ENCODE measurements at regions not wholly inside any gene's neighbourhood (a gene's known extent, or its start where the extent isn't known, plus 50 kb on each side); places are given as distances from the start of the nearest gene placed in this dataset.
"Not testable (repeated sequence)": the region's sequence is repeated elsewhere in the genome, so short reads cannot be mapped to it uniquely, and the experiment has no call there.

- Histone ChIP-seq H3K27ac (no peak overlapping the region), H3K9me3 (replicated peaks in 1 of 3) (no peaks in the 10 kb centered on the region), H3K4me1 (replicated peaks in 1 of 2) (no peaks in the 10 kb centered on the region), H3K4me3 (no peak overlapping the region), H3K27me3 (no peaks in the 10 kb centered on the region), H3K36me3 (replicated peaks in 1 of 2) (no peaks in the 10 kb centered on the region)
- TF ChIP-seq POLR2A (IDR thresholded peaks at IDR 0.05) (no peak), CTCF (IDR thresholded peaks at IDR 0.05) (no peak)
- DNase-seq = no peak
- intact Hi-C loops (cut with DNase I) = no loop called here
- WGBS, 4 donors = 77 to 83% (median 79%) methylated on average over 12 of the region's 12 CpGs
Observed at GRCh38 chr2:47697000-47697601, 85.8 kb upstream of the MSH6 start.

GRCh38 chr2:47696478-47696831 is 86.5 kb upstream of the MSH6 start:
- Histone ChIP-seq H3K9me3 (replicated peaks in 1 of 3) (no peaks in the 10 kb centered on the region), H3K4me3 (no peak overlapping the region), H3K4me1 (replicated peaks in 1 of 2) (no peaks in the 10 kb centered on the region), H3K36me3 (replicated peaks in 1 of 2) (no peaks in the 10 kb centered on the region), H3K27ac (no peak overlapping the region), H3K27me3 (no peaks in the 10 kb centered on the region)
- no peak for TF ChIP-seq CTCF (IDR thresholded peaks at IDR 0.05)
- intact Hi-C loops (cut with DNase I) = no loop called here
- WGBS, 4 donors = 50 to 72% (median 61%) methylated on average over 1 of the region's 1 CpG
- no peak for DNase-seq

- no peak for DNase-seq
- Histone ChIP-seq H3K36me3 (replicated peaks in 1 of 2) (no peaks in the 10 kb centered on the region), H3K27me3 (no peaks in the 10 kb centered on the region), H3K4me3 (no peak overlapping the region), H3K4me1 (replicated peaks in 1 of 2) (no peaks in the 10 kb centered on the region), H3K27ac (no peak overlapping the region), H3K9me3 (replicated peaks in 1 of 3) (no peaks in the 10 kb centered on the region)
- WGBS, 4 donors = 62 to 74% (median 63%) methylated on average over 12 of the region's 12 CpGs
- no peak for TF ChIP-seq CTCF (IDR thresholded peaks at IDR 0.05)
- no peak for TF ChIP-seq POLR2A (IDR thresholded peaks at IDR 0.05)
- intact Hi-C loops (cut with DNase I) = no loop called here
Observed at GRCh38 chr2:47695800-47696477, 87.0 kb upstream of the MSH6 start.

DNA sequence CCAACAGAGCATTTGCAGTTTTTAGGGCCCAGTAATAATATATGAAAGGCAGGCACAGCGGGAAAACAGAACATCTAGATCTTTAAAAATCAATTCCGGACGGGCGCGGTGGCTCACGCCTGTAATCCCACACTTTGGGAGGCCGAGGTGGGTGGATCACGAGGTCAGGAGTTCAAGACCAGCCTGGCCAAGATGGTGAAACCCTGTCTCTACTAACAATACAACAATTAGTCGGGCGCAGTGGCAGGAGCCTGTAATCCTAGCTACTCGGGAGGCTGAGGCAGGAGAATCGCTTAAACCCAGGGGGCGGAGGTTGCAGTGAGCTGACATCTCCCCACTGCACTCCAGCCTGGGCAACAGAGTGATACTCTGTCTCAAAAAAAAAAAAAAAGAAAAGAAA is 88.5 kb upstream of the MSH6 start:
- H3K36me3 ChIP-seq (replicated peaks in 1 of 2); H3K4me1 ChIP-seq (replicated peaks in 1 of 2); H3K27ac ChIP-seq; H3K9me3 ChIP-seq (replicated peaks in 1 of 3); DNase-seq; intact Hi-C loops (cut with DNase I); H3K27me3 ChIP-seq; H3K4me3 ChIP-seq: not testable (repeated sequence)
- 88 to 93% (median 91%) methylated on average over 12 to 13 of the region's 13 CpGs for WGBS, 4 donors

DNA sequence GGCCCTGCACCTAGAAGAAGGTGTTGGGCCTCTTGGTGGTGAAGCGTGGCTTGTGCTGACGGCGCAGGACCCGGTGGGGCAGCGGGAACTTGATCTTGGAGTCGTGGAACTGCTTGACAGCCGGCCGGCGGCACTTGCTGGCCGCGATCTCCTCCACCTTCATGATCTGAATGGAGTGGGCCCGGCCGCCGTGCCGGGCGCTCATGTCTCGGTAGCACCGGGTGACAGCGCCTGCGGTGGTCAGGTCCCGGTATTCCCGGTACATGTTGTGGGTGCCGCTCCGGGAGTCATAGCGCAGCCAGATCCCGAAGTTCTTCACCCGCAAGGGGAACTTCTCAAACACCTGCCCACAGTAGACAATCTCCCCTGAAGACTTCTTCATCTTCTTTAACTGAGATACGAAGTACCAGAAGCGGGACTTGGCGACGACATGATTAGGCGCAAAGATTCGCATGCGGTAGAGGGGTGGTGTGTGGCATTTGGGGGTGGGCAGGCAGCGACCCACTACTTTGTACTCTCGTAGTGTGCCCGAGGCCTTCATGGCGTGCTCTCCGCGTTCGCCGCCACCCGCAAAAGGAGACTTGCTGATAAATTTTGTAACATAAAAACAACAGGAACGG is 92.1 kb upstream of the MSH6 start:
- H3K36me3 ChIP-seq (replicated peaks in 1 of 2); H3K9me3 ChIP-seq (replicated peaks in 1 of 3); H3K4me1 ChIP-seq (replicated peaks in 1 of 2); intact Hi-C loops (cut with DNase I); DNase-seq; H3K4me3 ChIP-seq; H3K27me3 ChIP-seq; H3K27ac ChIP-seq: not testable (repeated sequence)
- 93 to 99% (median 94%) methylated on average over 24 to 40 of the region's 44 CpGs for WGBS, 4 donors
